ENCODE measurements at regions not wholly inside any gene's neighbourhood (a gene's known extent, or its start where the extent isn't known, plus 50 kb on each side); places are given as distances from the start of the nearest gene placed in this dataset.

DNA sequence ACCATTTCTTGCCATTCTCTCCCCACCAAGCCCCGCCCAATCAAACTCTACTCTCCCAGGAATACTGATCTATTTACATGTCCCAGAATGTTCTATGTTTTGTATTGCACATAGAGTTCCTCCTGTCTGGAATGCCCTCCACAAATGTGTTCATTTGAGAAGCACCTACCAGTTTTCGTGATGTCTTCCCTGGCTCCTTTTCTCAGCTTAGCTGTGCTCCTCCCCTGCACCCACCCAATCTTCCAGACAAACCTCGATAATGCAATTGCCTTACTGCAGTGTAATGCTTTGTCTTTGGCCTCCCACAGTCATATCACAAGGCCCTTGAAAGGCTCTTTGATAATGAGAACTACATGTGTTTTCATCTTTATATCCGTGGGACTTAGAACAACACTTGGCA, 214.5 kb upstream of the ANKRD55 start:
- DNase-seq (no peak), ATAC-seq (ENCODE audit: low read depth) (no peak)
- Mint-ChIP-seq H3K36me3 (ENCODE audit: low read depth) (no peaks in the 10 kb centered on the region), H3K4me3 (no peak overlapping the region), H3K4me1 (peaks cover 15% of the 10 kb centered on the region), H3K27me3 (no peaks in the 10 kb centered on the region), H3K27ac (no peak overlapping the region), H3K9me3 (peaks cover 5% of the 10 kb centered on the region)
- CTCF ChIA-PET: no interaction called here
- intact Hi-C loops (cut with micrococcal nuclease): no loop called here
- TF ChIP-seq CTCF (IDR thresholded peaks at IDR 0.05): no peak
- POLR2A ChIA-PET: no interaction called here

DNA sequence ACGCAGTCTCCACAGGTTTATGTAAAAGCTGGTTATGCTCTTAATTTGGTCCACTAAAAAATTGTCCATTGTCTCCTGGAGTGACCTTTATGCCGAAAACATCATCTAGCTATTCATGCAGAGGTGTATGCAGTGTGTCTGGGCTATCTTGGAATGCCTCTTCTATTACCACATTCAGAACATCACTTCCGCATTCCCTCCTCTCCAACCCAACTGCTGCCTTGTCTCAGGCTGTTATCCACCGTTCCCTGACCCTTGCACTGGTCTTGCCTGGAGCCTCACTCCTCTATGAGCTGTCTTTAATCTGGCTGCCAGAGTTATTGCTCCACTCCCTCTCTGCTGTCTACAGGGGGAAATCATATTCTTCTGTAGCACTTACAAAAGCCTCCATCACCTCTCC, 214.1 kb upstream of the ANKRD55 start:
- no peak for TF ChIP-seq CTCF (IDR thresholded peaks at IDR 0.05)
- ChIA-PET POLR2A (no interaction called here), CTCF (no interaction called here)
- no peak for ATAC-seq (ENCODE audit: low read depth)
- Mint-ChIP-seq H3K36me3 (ENCODE audit: low read depth) (no peaks in the 10 kb centered on the region), H3K4me1 (peaks cover 15% of the 10 kb centered on the region), H3K4me3 (no peak overlapping the region), H3K27me3 (no peaks in the 10 kb centered on the region), H3K27ac (no peak overlapping the region), H3K9me3 (peaks cover 5% of the 10 kb centered on the region)
- intact Hi-C loops (cut with micrococcal nuclease): no loop called here
- DNase-seq: no peak

DNA sequence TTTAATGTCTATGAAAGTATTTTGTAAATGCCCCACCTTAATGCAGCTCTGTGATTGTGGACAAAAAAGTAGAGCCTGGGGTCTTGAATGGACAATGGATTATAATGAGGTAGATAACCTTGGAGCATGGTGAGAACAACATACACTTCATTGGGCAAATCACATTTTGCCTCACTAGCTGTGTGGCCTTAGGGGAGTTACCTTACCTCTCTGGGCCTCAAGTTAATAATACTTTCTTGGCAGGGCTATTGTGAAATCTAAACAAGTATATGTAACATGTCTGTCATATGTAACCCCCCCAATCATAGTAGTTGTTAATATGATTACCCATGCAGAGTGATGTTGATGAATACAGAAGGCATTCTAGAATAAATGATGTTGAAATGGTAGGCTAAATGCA, 213.6 kb upstream of the ANKRD55 start:
- H3K9me3 Mint-ChIP-seq: peaks cover 5% of the 10 kb centered on the region
- ChIA-PET CTCF (no interaction called here), POLR2A (no interaction called here)
- intact Hi-C loops (cut with micrococcal nuclease): no loop called here
- TF ChIP-seq CTCF (IDR thresholded peaks at IDR 0.05): no peak
- DNase-seq (no peak), ATAC-seq (ENCODE audit: low read depth) (no peak)
- H3K27ac Mint-ChIP-seq: no peak overlapping the region
- H3K4me1 Mint-ChIP-seq: peaks cover 15% of the 10 kb centered on the region
- no peak overlapping the region for H3K4me3 Mint-ChIP-seq
- no peaks in the 10 kb centered on the region for H3K27me3 Mint-ChIP-seq
- H3K36me3 Mint-ChIP-seq (ENCODE audit: low read depth): no peaks in the 10 kb centered on the region

DNA sequence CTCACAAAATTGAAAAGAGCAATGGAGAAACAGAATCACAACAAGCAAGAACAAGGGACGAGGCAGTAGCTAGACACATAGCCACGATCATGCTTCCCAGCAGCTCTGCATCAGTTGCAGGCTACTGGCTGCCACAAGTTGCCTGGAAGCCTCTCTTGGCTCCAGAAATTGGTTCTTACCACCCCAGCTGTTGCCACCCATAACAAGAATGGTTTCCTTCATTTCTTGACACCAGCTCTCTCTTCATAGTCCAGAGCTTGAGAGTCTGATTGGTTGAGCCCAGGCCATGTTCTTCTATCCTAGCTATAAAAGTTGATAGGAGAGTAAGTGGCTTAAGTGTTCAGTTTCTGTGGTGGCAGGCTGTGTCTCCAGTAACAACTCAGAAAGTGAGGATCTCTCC, 210.7 kb upstream of the ANKRD55 start:
- ChIA-PET CTCF (no interaction called here), POLR2A (no interaction called here)
- no peaks in the 10 kb centered on the region for H3K27me3 Mint-ChIP-seq
- TF ChIP-seq CTCF (IDR thresholded peaks at IDR 0.05): no peak
- peaks cover 5% of the 10 kb centered on the region for H3K9me3 Mint-ChIP-seq
- no peak overlapping the region for H3K4me3 Mint-ChIP-seq
- H3K4me1 Mint-ChIP-seq: no peaks in the 10 kb centered on the region
- no peaks in the 10 kb centered on the region for H3K36me3 Mint-ChIP-seq (ENCODE audit: low read depth)
- no peak overlapping the region for H3K27ac Mint-ChIP-seq
- DNase-seq (no peak), ATAC-seq (ENCODE audit: low read depth) (no peak)
- intact Hi-C loops (cut with micrococcal nuclease): no loop called here

- Mint-ChIP-seq H3K4me3 (no peak overlapping the region), H3K9me3 (no peaks in the 10 kb centered on the region), H3K27ac (no peak overlapping the region), H3K27me3 (no peaks in the 10 kb centered on the region), H3K4me1 (no peaks in the 10 kb centered on the region), H3K36me3 (ENCODE audit: low read depth) (no peaks in the 10 kb centered on the region)
- DNase-seq (no peak), ATAC-seq (ENCODE audit: low read depth) (no peak)
- intact Hi-C loops (cut with micrococcal nuclease): no loop called here
- CTCF ChIA-PET: no interaction called here
- TF ChIP-seq CTCF (IDR thresholded peaks at IDR 0.05): no peak
- POLR2A ChIA-PET: no interaction called here
Measured at GRCh38 chr5:56440871-56441740, 208.0 kb upstream of the ANKRD55 start.

All from activated B cell treated with CpG ODN at 0.5 μM for 24 hours (primary cell).